Motor neuron (in vitro differentiated cells): ENCODE measurements at regions not wholly inside any gene's neighbourhood (a gene's known extent, or its start where the extent isn't known, plus 50 kb on each side); places are given as distances from the start of the nearest gene placed in this dataset.

ENCODE experiments used
- ATAC-seq, 8 experiments: fragments of 200-7000 bp; cut with Tn5 transposase; replicated peaks in 6 of 8; 2 replicates each; pipeline ENCODE4 v1.8.0; 2021; ENCODE audit warnings: mild to moderate bottlenecking in 8 of 8, moderate library complexity in 8 of 8
- H3K27ac ChIP-seq, 2 donors: fragments of 250-450 bp; sonication (Bioruptor Pico); 2 replicates each; pipeline ENCODE4 v1.9.0; 2021; ENCODE audit warnings: antibody characterized with exemption in 2 of 2, mild to moderate bottlenecking in 2 of 2, moderate library complexity in 1 of 2
- H3K4me1 ChIP-seq, 2 donors: fragments of 250-450 bp; sonication (Bioruptor Pico); replicated peaks in 1 of 2; 2 replicates each; pipeline ENCODE4 v1.6.1; 2021; ENCODE audit warnings: antibody characterized with exemption in 2 of 2, mild to moderate bottlenecking in 2 of 2, moderate library complexity in 1 of 2
- H3K4me3 ChIP-seq, 5 donors: fragments of 250-450 bp; sonication (Bioruptor Pico); 2 replicates each; pipeline ENCODE4 v1.9.0; 2021; ENCODE audit warnings: antibody characterized with exemption in 5 of 5, mild to moderate bottlenecking in 5 of 5, moderate library complexity in 4 of 5
- WGBS, 10 experiments: fragments of 450-650 bp; shearing (Covaris generic); methylation state at CpG; one replicate each; pipeline ENCODE4 v1.0.0; 2022; 5-methylcytosine and 5-hydroxymethylcytosine counted together
- in situ Hi-C, 9 experiments: fragments of 400-800 bp; cut with MboI; loops; one replicate each; pipeline ENCODE4 v1.15.0; 2021; ENCODE audit warnings: low sequenced_read_pairs in 9 of 9, low pct_unique_long_range_greater_than_20kb in 2 of 9; ENCODE audit not compliant: unreplicated experiment in 9 of 9

- in situ Hi-C loops: no loop called here
- 0 to 100% (median 79%) methylated on average over 1 to 3 of the region's 3 CpGs; no CpG with 5 or more reads in 3 of the 10 experiments for WGBS, 10 experiments
- Histone ChIP-seq H3K27ac (no peak overlapping the region), H3K4me3 (no peak overlapping the region), H3K4me1 (no peaks in the 10 kb centered on the region)
- no peak for ATAC-seq
These were observed 53.1 kb upstream of the WNT4 start for GRCh38 chr1:22196041-22196440.

DNA sequence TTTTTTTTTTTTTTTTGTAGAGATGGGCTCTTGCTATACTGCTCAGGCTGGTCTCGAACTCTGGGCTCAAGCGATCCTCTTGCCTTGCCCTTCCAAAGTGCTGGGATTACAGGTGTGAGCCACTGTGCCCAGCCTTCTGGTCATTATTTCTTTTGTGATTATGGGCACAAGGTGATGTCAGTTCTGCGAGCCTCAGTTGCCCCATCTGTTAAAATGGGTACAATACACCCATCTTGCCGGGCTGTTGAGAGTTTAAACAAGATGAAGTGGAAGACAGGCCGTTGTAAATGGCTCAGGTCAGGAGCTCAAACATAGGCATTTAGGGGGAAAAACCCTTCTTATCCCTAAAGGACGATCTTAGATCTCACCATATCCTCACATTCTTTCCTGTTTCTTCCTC lies 53.7 kb upstream of the WNT4 start:
- in situ Hi-C loops: no loop called here
- 0 to 100% (median 87%) methylated on average over 1 to 6 of the region's 6 CpGs for WGBS, 10 experiments
- no peak for ATAC-seq
- no peak overlapping the region for H3K4me3 ChIP-seq
- no peaks in the 10 kb centered on the region for H3K4me1 ChIP-seq
- no peak overlapping the region for H3K27ac ChIP-seq

DNA sequence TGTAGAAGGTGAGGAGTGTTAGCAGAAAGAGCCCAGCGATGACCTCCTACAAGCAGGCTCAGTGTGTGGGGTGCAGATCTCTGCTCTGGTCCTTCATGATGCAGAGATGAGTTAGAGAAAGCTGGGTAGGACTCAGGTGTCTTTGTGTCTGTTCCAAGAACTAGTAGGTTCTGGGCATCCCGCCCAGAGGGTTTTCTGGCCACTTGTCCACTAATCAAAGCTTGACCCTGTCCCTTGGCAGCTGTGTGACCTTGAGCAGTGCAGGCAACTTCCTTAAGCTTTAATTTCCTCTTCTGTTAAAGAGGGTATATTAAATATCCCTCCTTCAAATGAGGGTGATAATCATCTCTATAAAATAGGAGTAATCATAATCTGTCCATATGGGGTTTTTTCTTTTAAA lies 54.7 kb upstream of the WNT4 start:
- Histone ChIP-seq H3K4me3 (no peak overlapping the region), H3K27ac (no peak overlapping the region), H3K4me1 (no peaks in the 10 kb centered on the region)
- 60 to 100% (median 81%) methylated on average over 1 to 2 of the region's 2 CpGs; no CpG with 5 or more reads in 6 of the 10 experiments for WGBS, 10 experiments
- no peak for ATAC-seq
- in situ Hi-C loops: no loop called here

- WGBS, 10 experiments: 0 to 50% (median 22%) methylated on average over 1 of the region's 1 CpG; no CpG with 5 or more reads in 1 of the 10 experiments
- H3K4me1 ChIP-seq: no peaks in the 10 kb centered on the region
- ATAC-seq: no peak
- H3K4me3 ChIP-seq: no peak overlapping the region
- in situ Hi-C loops: no loop called here
- no peak overlapping the region for H3K27ac ChIP-seq
These were observed 58.1 kb upstream of the WNT4 start for GRCh38 chr1:22201023-22201422.

GRCh38 chr1:22203335-22203734 lies 60.4 kb upstream of the WNT4 start:
- H3K4me3 ChIP-seq: no peak overlapping the region
- H3K27ac ChIP-seq: no peak overlapping the region
- no peak for ATAC-seq
- in situ Hi-C loops: no loop called here
- 60 to 83% (median 63%) methylated on average over 1 of the region's 1 CpG; no CpG with 5 or more reads in 7 of the 10 experiments for WGBS, 10 experiments
- H3K4me1 ChIP-seq: peaks cover 16% of the 10 kb centered on the region in 2 donors

- ATAC-seq: no peak
- Histone ChIP-seq H3K4me3 (no peak overlapping the region), H3K4me1 (peaks cover 25% of the 10 kb centered on the region in 2 donors), H3K27ac (no peak overlapping the region)
- in situ Hi-C loops: no loop called here
- WGBS, 10 experiments: 45 to 95% (median 78%) methylated on average over 2 to 11 of the region's 11 CpGs; no CpG with 5 or more reads in 1 of the 10 experiments
These were observed 61.4 kb upstream of the WNT4 start for GRCh38 chr1:22204057-22204840.

- Histone ChIP-seq H3K4me3 (no peak overlapping the region), H3K27ac (no peak overlapping the region), H3K4me1 (peaks cover 30 to 35% of the 10 kb centered on the region in 2 donors)
- in situ Hi-C loops: no loop called here
- no peak for ATAC-seq
- 6 to 90% (median 75%) methylated on average over 2 to 15 of the region's 15 CpGs; no CpG with 5 or more reads in 1 of the 10 experiments for WGBS, 10 experiments
These were observed 62.4 kb upstream of the WNT4 start for GRCh38 chr1:22204989-22205913.

DNA sequence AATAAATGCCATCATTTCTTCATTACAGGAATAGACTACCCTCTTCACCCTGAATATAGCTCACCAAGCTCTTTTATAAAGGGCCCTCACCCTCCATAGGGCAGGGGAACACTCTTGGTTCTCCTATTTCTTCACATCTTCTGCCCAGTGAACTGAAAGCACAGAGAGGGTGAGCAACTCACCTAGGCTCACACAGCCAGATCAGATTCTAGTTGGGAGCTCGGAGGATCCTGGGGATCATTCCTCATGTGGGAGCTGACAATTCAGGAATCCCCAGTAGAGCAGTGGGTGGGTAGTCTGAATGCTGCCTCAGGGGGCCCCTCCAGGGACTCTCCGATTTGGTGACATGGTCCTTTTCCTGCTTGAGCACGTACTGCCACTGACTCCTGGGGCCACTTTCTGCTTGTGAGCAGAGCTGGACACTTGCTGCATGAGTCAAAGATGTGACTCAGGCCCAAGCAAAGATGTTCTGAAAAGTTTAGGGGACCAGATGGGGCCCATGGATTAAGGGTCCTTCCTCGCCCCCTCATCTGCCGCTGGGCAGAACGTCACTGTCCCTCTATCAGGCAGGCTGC lies 63.7 kb upstream of the WNT4 start:
- Histone ChIP-seq H3K27ac (no peak overlapping the region), H3K4me1 (peaks cover 30 to 35% of the 10 kb centered on the region in 2 donors), H3K4me3 (no peak overlapping the region)
- 77 to 90% (median 83%) methylated on average over 2 to 5 of the region's 6 CpGs; no CpG with 5 or more reads in 5 of the 10 experiments for WGBS, 10 experiments
- in situ Hi-C loops: no loop called here
- no peak for ATAC-seq

GRCh38 chr1:22207511-22208267 lies 64.8 kb upstream of the WNT4 start:
- Histone ChIP-seq H3K4me3 (no peak overlapping the region), H3K27ac (peak overlapping the region; percentile 4 to 12), H3K4me1 (peaks cover 30 to 40% of the 10 kb centered on the region in 2 donors)
- 0 to 51% (median 28%) methylated on average over 1 to 13 of the region's 23 CpGs; no CpG with 5 or more reads in 2 of the 10 experiments for WGBS, 10 experiments
- in situ Hi-C loops: no loop called here
- ATAC-seq: peak in 6 of 8 experiments; percentile 54 to 91 (median 87)

DNA sequence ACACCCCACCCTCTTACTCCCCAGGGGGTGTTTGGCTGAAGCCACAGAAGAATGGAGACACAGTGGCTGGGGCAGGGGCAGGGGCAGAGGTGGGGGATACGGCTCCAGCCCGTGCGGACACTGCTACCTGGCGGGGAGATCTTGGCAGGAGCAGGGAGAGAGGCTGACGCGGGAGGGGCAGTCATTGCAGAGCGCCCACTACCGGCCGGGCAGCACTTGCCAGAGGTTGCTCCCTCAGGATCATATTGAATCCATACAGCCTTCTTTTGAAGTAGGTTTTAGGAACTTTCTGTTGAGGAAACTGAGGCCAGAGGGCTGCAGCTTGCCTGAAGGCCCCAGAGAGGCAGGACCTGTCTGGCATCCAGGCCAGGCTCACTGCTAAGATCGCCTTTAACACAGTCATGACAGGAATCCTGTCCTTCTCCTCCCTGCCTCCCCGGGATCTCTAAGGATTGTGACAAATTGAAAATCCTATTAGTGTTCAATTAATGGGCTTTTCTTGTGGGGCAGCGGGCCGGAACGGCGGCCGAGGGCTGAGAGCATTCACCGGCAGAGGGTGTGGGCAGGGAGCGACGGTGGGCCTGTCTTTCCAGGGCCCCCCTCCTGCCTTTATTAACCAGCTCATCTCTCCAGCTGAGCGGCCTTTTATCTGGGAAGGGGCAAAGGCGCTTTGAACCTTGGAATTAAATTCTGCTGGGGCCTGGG lies 65.5 kb upstream of the WNT4 start:
- H3K27ac ChIP-seq: peak overlapping the region in 1 of 2 donors; percentile 4
- in situ Hi-C loops: no loop called here
- WGBS, 10 experiments: 0 to 45% (median 10%) methylated on average over 3 to 11 of the region's 21 CpGs; no CpG with 5 or more reads in 4 of the 10 experiments
- H3K4me3 ChIP-seq: no peak overlapping the region
- H3K4me1 ChIP-seq: peaks cover 30 to 45% of the 10 kb centered on the region in 2 donors
- peak in 4 of 8 experiments; percentile 15 to 25 (median 16) for ATAC-seq

DNA sequence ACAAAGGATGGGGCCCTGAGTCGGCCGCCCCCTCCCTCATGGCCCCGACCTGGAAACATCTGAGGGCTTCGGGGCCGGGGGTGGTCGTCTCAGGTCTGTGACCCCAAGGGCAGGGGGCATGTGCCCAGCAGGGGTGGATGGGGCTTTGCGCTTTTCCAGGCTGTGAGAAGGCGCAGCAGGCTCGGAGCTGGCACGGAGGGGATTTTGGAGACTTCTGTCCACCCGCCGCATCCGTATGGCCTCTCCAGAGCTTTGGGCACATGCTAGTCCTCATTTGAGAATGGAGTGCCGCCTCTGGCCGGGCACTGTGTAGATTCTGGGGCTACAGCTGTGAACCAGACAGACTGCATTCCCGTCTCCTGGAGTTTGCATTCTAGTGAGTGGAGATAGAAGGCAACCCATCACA lies 66.1 kb upstream of the WNT4 start:
- H3K4me1 ChIP-seq: peaks cover 30 to 45% of the 10 kb centered on the region in 2 donors
- in situ Hi-C loops: no loop called here
- peak overlapping the region in 1 of 2 donors; percentile 4 for H3K27ac ChIP-seq
- 17 to 80% (median 50%) methylated on average over 2 to 4 of the region's 16 CpGs; no CpG with 5 or more reads in 5 of the 10 experiments for WGBS, 10 experiments
- no peak overlapping the region for H3K4me3 ChIP-seq
- ATAC-seq: no peak

DNA sequence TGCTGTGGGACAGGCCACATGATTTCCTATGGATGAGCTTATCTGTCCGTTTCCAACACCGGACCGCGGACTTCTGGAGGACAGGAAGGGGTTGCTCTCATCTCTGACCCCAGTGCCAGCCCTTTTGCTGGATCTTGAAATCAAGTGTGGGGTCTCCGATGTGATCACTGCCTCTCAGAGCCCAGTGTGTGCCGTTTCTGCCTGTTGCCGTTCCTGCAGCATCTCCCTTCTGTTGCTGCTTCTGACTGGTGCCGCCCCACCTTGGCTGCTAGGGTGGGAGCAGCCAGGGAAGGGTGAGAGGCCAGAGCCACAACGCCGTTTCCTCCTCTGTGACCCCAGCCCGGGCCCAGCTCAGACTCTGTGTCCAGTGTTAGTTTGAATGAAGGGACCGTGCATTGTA lies 67.3 kb upstream of the WNT4 start:
- 20 to 100% (median 76%) methylated on average over 1 to 11 of the region's 12 CpGs; no CpG with 5 or more reads in 2 of the 10 experiments for WGBS, 10 experiments
- Histone ChIP-seq H3K4me3 (no peak overlapping the region), H3K27ac (no peak overlapping the region), H3K4me1 (peaks cover 30 to 45% of the 10 kb centered on the region in 2 donors)
- in situ Hi-C loops: no loop called here
- no peak for ATAC-seq
